ENCODE measurements at regions not wholly inside any gene's neighbourhood (a gene's known extent, or its start where the extent isn't known, plus 50 kb on each side); places are given as distances from the start of the nearest gene placed in this dataset.

DNA sequence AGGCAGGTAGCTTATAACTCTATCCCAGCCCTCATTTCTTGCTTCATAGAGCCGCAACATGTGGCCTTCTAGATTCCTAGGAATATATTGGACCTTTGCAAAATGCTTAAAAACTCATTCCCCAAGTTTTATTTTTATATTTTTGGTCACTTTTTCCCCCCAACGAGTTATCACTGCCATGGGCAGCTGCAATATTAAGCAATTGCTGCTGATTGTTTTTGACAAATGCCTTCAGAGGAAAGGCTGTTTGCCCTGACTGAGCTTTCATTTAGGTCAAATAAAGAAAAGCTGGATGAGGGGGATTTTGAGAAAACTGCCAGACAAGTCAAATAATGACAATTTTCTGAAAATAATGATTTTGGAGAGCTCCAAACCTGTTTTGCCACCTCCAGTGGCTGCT, 976.9 kb upstream of the MBL2 start:
- no peak for DNase-seq

DNA sequence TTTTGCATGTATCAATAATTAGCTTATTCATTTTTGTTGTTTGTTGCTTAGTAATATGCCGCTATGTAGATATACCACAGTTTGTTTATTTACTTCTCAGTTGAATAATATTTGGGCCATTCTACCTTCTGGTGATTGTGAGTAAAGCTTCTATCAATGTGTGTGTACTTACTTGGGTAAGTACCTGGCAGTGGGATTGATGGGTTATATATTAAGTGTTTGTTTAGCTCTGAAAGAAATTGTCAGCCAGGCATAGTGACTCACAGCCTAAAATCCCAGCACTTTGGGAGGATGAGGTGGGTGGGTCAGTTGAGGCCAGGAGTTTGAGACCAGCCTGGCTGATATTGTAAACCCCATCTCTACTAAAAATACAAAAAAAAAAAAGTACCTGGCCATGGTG, 975.7 kb upstream of the MBL2 start:
- no peak for DNase-seq

DNA sequence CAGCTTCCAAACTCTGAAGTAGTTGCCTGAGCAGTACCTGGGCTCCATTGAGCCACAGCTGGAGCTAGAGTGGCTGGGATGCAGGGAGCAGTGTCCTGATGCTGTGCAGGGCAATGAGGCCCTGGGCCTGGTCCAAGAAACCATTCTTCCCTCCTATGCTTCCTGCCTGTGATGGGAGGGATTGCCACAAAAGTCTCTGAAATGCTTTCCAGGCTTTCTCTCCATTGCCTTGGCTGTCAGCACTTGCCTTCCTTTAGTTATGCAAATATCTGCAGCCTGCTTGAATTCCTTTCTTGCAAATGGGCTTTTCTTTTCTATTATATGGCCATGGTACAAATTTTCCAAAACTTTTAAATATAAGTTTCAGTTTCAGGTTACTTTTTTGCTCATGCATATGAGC, 972.2 kb upstream of the MBL2 start:
- DNase-seq, result no peak

DNA sequence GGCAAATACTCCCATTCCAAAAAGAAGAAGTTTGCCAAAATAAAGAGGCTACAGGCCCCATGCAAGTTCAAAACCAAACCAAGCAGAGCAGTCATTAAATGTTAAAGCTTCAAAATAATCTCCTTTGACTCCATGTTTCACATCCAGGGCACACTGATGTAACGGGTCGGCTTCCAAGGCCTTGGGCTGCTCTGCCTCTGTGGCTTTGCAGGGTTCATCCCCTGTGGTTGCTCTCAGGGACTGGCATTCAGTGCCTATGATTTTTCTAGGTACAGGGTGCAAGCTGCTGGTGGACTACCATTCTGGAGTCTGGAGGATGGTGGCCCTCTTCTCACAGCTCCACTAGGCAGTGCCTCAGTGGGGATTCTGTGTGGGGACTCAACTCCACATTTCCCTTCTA, 971.6 kb upstream of the MBL2 start:
- no peak for DNase-seq

DNA sequence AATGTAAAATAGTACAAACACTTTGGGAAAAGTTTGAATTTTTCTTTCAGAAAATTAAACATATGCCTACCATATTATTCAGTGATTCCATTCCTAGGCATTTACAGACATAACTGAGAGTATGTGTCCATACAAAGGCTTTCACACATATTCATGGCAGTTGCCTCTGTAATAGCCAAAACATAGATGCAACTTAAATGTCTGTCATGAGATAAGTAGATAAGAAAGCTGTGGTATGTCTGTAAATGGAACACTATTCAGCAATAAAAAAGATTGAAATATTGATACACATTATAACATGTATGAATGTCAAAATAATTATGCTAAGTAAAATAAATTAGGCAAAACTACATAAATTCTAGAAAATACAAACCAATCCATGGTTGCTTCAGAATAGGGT, 964.5 kb upstream of the MBL2 start:
- DNase-seq, result no peak

DNA sequence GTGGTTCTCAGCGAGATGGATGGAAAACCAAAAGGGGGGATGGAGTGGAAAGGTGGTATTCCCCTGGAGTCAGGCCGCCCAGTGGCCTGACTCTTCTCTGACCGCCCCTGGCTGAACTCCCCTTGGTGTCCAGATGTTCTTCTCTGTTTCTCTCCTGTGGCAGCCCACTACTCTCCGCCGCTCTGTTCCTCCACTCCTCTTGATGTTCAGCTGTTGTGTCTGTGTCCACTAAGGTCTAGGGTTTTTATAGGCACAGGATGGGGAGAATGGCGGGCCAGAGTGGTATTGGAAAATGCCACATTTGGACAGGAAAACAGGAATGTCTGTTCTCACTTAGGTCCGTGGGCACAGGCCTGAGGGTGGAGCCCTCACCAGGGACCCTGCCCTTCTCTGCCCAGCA, 954.3 kb upstream of the MBL2 start:
- DNase-seq, result no peak

DNA sequence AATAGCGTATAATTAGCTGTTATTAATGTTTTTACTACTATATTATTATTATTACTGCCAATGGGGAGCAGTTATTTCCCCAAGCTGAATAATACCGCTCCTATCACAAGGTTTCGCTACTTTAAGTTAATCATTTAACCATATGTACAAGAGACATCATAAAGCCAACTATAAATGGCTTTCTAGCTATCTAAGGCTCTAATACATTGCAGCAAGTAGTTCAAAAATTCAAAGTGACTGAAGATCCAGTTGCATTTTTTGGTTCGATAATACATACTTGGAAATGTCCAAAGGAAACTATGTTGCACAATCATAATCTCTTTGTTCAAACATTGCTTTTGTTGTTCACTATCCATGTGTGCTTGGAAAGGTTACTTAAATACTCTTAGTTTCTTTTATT, 952.0 kb upstream of the MBL2 start:
- DNase-seq, result no peak

DNA sequence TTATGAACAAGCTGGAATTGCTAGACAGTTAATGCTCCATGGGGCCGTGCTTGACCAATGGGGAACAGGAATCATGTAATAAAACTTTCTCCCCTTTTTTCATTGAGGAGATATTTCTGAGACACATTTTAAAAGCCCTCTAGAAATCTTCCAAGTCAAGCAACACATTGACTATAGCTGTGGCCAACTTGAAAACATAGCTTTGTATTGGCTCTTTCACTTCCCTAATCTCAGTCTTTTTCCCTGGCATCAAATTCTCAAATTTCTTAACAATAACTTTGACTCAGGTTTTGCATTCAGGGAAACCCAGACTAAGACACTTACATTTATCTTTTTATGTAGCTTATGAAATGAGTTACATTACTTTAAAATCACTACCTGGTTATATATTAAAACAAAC, 947.1 kb upstream of the MBL2 start:
- no peak for DNase-seq

DNA sequence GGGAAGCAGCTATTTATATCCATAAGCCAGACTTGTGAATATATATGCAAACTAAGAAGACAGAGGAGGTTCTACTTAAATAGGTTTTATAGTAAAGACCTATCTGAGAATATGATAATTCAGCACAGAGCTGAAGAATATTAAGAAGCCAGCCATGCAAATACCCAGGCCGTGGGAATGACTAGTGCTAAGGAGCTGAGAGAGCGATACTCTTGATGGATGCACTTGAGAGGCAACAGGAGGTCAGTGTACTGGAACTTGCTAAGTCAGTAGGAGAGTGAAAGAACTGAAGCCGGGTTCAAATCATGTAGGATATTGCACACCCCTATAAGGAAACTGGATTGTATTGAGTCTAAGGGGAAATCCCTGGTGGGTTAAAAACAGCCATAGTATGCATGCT, 943.6 kb upstream of the MBL2 start:
- no peak for DNase-seq

DNA sequence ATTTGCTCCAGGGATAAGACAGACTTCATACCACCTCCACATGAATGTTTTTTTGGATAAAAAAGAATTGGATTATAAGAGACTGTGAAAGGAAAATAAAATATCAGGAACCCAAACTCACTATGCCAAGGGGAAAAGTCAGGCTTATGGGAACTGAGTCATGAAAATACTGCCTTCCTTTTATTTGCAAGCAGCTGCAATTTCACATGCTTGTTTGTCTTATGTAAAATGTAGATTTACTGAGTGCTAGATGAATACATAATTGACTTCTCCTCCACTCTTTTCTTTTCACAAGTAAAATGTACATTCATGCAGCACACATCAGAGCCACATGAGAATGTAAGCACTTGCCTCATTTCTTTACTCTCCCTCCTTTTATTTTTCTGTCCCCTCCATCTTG, 940.8 kb upstream of the MBL2 start:
- DNase-seq, result no peak

DNA sequence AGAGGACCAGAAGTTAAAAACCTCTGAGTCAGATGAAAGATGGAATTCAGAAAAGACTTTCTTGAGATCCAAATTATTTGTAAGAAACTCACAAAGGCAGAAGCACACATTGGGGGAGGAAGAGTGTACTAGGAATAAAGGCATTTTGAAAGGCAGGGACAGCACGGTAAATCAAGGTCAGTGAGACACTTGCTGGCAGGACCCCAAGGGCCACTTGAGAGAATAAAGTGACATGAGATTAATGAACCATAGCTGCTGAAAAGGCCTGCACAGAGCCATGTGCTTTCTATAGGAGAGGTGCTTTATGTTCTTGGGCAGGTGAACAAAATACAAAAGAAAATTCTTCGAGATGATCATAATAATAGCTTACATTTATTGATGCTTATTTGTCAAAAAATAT, 929.9 kb upstream of the MBL2 start:
- DNase-seq, result no peak

DNA sequence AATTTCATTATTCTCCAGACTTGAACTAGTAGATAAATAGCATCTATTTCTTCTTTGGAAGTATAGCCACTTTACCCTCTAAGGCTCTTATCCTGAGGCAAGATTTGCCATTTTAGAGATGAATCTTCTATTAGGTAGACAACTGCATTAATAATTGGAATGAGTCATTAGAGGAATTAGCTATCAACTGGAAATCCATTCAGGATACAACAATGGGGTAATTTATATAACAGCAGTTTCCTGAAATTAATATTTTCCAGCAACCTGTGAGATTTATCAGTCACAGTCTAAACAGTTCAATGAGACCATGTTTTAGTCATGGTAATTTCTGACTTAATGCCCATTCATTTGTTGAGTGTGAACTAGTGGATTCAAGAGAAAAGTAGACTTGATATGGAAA, 928.6 kb upstream of the MBL2 start:
- no peak for DNase-seq

DNA sequence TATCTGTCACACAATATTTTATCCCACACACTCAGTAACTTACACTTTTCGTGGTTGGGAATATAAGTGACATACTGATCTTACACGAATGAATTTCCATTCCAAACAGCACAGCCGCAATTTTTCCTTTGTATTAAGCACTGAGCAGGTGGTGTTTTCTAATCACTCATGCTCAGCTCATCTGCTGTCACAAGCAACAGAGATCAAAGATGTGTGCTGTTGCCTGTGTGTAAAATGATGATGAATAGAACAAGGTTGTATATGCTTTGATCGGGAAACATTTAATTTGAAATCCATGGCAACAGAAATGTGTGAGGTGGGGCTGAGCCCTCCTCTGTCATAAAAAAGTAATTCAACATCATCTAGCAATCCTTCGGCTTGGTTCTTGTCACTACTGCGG, 927.7 kb upstream of the MBL2 start:
- DNase-seq, result no peak

DNA sequence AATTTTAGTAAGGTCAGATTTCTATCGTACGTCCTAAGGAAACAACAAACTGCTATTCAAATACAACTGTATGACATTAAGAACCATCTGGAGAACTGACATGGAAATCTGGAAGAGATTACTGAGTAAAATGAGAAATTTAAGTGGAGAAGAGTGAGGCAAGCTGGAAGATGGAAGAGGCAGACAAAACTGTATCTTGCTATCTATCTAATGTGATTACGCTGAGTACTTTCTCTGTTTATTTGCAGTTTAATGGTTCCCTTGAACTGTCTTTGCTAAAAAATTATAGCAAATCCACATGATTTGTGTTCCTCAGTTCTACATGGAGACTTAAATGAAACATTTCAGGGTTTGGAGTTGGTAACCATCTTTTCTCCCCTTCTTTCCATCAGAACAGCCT, 927.1 kb upstream of the MBL2 start:
- DNase-seq, result no peak

DNA sequence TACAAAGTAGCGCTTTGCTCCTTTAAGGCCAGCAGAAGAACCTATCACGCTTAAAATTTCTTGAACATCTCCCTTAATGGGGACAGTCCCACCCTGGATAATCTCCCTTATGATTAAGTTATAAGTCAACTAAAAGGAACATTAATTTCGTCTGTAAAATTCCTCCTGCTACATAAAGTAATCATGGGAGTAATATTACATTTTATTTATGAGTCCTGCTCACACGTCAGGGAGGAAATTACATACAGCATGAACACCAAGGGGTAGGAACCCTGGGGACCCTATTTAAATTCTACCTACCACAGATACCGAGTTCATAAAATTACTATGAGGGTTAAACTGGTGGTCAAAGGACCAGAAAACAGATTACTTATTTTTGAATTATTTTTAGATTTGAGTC, 926.6 kb upstream of the MBL2 start:
- DNase-seq, result no peak

DNA sequence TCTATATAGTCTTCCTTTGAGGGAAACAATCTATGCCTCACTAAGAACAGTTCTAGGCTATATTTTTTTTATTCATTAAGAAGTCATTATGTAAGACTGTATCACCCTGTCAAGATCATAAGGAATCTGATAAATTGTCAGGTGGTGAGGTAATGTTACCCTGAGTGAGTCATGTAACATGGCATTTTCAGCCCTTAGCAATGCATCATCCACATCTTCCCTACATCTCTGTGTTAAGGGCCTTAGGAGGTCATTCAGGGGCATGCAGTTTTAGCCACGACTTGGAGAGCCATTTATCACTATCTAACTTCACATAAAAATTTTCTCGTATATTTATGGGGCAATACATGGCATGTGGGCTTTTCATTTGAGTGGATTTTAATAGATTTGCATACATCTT, 924.5 kb upstream of the MBL2 start:
- DNase-seq, result no peak

DNA sequence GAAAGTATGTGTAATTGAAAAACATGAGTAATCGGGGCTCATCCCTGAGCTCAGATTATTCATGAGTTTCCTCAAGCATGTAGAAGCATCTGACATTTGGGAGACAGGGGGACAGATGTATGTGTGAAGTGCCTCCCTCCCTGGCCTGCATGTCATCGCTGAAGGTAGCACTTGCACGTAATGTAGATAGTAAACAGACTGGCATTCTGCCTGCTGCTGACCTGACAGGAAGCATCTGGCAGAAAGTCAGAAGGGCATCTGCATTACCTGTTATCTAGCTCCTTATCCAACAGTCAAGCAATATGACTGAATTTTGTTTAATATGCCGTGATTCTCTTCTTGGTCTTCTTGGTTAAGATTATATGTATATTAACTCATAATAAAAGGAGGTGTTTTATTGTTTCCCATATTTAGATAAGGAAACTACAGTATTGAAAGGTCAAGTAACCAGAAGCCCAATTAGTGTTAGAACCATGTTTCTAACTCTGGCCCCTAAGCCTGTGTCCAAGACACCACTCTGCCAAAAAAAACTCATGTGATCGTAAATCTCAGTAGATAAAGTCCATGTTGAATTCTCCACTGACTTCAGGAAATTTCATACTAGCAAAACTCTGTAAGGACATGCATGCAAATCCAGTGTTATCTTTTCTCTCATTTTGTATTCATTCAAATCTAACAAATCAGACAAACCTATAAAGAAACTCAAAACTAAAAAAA, 918.1 kb upstream of the MBL2 start:
- DNase-seq, result no peak

DNA sequence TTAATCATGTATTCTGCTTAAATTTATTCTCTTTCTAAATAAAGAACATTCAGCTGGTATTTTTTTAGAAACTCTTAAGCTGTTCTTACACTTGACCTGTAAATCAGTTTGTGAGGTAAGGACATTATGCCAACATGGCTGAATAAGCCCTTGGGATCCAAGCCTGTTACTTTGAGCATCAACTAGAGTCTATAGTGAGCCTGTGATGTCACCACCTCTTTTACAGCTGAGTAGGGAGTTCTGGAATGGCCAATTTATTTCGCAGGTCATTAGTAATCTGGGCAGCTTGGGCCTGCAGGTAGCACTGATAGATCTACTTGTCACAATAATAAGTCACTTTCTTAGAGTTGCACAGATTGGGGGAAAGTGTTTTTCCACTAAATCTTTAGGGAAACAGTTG, 915.2 kb upstream of the MBL2 start:
- no peak for DNase-seq

DNA sequence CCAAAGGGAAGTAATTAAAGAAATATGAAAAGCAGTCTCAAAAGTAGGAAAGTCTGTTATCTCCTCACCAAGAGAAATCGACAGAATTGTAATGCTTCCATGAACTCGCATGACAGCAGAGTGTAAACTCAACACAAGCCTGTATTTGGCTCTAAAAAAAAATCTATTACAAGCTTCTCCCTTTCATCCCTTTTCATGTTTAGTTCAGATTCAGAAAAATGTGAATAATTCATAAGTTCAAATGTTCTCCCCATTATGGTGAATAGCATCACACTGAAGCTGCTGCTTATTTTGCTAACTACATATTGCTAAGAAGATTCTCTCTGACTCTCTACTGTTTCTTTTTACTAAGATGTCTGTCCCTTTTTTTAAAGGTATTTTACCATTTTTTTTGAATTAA, 910.3 kb upstream of the MBL2 start:
- DNase-seq, result no peak

DNA sequence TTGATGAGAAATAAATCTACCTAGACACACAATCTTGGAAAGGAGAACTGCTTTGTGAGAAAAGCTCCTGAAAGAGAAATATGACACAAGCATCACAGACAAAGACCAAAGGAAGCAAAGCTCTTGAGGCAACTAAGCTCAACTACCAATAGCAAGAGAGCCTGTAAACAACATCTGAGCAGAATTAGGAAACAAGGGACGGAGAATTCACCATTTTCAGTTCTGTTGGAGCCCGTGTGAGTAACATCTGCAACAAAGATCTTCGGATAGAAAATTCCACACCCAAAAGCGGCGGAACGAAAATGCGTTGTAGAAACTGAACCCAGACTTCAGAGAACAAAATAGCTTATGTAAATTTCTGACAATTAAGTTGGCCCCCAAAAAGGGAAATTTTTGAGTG, 909.9 kb upstream of the MBL2 start:
- no peak for DNase-seq

DNA sequence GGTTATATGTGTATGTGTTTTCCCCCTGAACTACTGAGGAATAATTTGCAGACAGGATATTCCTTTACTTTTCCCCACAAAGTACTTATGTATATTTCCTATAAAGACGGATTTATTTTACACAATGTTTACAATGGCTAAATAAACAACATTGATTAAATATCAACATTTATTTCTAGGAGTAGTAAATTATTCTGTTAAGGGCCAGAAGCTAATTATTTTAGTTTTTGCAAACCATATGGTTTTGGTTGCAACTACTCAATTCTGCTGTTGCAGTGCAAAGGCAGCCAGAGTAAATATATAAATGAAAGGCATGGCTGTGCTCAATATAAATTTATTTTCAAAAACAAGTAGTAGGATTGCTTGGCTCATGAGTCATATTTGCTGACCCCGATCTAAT, 907.1 kb upstream of the MBL2 start:
- DNase-seq, result no peak

DNA sequence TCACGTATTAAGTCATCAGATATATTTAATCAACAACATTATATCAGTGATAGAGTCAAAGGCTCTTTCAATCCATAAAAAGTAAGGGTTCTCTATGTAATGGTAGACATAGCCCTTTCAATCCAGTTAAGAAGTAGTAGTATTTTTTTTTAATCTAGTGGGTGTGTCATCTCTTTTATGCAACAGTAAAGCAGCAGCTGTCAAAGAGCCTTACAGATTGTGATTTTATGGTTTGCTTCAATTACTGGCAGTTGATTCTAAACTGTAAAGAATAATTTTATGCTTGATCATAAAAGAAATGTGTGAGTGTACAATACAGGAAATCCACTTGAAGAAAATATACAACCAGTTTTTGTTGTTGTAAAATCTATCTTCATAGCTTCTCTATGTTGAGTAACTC, 902.6 kb upstream of the MBL2 start:
- no peak for DNase-seq

DNA sequence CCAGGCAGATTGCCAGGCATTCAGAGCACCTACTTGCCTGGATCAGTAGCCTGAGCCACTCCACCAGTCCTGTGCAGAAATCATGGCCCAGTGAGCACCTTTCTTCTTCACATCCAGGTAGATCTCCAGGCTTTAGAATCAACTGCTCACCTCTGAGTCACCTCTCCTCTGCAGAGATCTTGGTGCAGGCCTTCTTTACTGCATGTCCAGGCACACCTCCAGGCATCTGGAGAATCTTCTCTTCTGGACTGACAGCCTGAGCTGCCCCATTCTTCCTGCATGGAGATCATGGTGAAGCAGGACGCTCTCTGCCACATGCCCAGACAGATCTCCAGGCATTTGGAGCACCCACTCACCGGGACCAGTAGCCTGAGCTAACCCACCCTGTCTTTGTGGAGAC, 894.5 kb upstream of the MBL2 start:
- no peak for DNase-seq

DNA sequence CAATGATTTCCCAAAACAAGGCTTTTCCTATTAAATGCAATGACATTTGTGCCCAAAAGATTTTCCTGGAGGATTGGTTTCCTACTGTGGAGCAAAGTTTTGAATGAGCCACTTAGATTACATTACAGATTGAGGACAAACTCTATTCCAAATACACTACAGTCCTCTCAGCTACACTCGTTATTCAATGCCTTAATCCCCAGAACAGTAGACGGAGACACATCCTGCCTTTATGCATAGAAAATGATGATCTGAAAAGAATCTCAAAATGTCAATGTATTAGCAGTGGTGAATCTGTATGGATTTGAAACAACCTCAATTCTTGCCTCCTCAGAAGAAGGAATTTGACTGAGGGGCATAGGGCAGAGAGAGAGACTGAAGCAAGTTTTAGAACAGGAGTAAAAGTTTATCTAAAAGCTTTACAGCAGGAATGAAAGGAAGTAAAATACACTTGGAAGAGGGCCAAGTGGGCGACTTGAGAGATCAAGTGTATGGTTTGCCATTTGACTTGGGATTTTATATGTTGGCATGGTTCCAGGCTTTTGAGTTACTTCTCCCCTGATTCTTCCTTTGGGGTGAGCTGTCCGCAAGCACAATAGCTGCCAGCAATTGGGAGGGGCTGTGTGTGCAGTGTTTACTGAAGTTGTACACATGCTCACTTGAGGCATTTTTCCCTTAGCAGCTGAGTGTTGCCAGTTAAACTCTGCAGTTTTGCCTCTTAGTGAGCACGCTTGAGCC, 891.9 kb upstream of the MBL2 start:
- no peak for DNase-seq

DNA sequence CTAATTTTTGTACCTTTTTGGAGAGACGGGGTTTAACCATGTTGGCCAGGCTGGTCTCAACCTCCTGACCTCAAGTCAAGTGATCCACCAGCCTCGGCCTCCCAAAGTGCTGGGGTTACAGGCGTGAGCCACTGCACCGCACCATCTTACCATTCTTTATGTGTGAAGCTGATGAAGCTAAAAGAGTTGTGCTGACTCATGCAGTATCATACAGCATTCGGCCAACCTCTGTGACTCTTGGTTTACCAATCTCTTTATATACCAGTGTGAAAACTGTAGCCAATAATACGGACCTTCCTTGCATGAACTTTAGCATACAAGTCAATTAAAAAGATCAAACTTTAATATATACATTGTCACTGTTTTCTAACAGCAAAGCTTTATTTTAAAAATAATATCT, 878.2 kb upstream of the MBL2 start:
- no peak for DNase-seq

Data from activated CD4-positive, alpha-beta T cell treated with anti-CD3 and anti-CD28 coated beads, Interleukin-2, Interleukin-6, amounts not matched to agents 100 ng/mL and 50 ng/mL, durations not matched to agents 16 hours and 8 hours (primary cell).